Stimulated activated CD8-positive, alpha-beta memory T cell treated with anti-CD3 and anti-CD28 coated beads, Interleukin-4, amount 100 ng/mL, for 1 hour (primary cell): ENCODE measurements at regions not wholly inside any gene's neighbourhood (a gene's known extent, or its start where the extent isn't known, plus 50 kb on each side); places are given as distances from the start of the nearest gene placed in this dataset.

Experiments used
- DNase-seq, 2 donors: peaks; one replicate each; pipeline ENCODE4 v3.0.0-alpha.2; 2020; ENCODE audit warnings: low read depth in 2 of 2, low spot score in 1 of 2

- DNase-seq, result no peak
Measured at GRCh38 chr5:6910950-6911349, 197.7 kb downstream of the TENT4A start.

GRCh38 chr5:6914347-6914746 lies 201.1 kb downstream of the TENT4A start:
- DNase-seq, result no peak

DNA sequence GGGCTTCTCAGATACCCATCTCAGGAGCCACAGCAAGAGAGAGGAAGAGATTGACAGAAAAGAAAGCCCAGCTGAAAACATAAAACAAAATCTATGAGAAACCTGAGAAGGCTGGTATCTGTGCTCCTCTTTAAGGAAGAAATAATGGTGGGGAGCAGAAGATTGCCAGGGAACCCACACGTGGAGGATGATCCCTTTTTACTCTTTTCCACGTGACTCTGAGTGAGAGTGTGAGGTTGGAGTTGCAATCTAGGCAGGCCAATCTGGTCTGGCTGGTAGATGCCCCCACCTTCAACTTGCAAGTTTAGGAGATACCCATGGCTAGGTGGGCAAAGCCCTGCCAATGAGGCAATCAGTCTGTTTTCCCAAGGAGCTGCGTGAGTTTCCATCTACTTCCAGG lies 202.3 kb downstream of the TENT4A start:
- DNase-seq, result no peak

DNA sequence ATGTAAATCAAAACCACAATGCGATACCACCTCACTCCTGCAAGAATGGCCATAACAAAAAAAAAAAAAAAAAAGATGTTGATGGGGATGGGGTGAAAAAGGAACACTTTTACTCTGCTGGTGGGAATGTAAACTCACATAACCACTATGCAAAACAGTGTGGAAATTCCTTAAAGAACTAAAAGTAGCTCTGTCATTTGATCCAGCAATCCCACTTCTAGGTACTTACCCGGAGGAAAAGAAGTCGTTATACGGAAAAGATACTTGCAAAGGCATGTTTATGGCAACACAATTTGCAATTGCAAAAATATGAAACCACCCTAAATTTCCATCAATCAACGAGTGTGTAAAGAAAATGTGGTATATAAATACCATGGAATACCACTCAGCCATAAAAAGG lies 205.0 kb downstream of the TENT4A start:
- DNase-seq, result no peak

DNA sequence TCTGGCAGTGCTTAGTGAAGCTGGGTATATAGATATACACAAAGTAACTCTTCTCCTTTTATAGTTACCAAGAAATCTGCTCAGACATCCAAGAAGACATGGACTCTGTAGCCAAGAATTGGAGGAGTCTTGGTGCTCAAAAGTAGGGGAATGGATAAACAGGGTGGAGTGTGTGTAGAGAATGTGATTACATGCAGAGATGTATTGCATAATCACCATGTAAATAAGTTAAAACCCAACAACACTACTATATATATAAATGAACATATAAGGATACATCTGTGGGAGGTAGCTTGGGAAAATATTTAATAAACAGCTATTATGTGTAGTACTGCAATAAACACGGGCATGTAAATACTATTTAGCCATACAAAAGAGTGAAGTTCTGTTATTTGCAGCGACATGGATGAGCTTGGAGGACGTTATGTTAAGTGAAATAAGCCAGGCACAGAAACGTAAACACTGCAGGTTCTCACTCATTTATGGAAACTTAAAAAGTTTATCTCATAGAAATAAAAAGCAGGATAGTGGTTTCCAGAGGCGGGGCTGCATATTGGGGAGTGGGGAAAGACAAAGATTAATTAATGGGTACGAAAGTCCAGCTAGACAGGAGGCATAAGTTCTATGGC lies 207.5 kb downstream of the TENT4A start:
- no peak for DNase-seq

DNA sequence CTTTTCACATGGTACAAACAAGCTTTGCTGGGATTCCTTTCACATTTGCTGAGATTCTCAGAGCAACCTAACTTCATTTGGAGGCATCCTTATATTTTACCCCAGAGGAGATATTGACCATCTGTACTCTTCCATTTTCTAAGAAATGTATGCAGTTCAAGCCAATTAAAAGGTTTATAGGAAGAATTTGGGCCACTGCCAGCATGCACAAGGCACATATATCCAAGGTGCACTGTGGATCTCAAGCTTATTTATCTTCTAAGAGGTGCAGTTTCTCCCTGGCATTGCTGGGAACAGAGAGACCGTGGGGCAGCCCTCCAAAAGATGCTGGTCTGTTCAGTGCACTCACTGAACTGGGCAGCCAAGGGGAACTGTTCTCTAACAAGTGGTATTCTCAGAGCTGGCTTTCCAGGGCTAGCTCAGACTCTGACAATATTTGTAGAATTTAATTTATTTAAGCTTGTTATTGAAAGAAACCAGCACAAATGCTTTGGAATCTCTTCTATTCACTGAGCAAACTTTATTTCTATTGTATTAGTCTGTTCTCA lies 213.3 kb downstream of the TENT4A start:
- no peak for DNase-seq

DNA sequence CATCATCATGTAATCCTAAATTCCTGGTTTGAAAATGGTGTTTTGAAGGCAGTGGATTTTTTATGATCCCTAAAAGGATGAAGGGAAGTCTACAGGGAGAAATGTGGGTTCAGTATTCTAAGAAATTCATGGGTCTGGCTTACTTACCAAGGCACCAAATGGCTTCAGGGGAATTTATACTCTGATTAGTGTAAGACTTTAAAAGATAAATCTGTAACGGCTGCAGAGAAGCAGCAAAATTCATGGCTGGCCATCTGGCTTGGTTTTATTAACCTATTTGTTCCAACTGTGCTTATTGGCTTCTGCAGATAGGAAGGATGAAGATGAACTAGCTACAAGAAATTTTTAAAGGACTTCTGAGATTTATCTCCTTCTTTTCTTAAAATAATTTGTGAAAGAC lies 222.8 kb downstream of the TENT4A start:
- no peak for DNase-seq

- DNase-seq, result no peak
Measured at GRCh38 chr5:6937677-6938076, 224.4 kb downstream of the TENT4A start.

DNA sequence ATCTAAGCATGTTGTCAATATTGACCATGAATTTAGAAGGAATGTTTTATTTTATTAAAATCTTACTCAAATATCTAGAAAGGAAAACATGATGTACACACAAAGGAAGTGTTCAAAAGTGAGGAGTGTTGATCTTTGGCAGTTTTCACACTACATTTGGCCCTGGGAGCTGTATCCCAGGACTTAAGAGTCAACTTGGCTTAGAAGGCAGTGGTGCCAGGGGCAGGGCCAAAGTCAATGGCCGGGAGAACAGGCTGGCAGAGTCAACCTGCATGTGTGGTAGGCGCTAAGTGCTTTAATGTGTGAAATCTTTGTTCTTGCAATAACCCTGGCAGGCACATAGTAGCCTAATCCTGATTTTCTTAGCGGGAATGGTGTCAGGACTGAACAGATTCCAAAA lies 228.4 kb downstream of the TENT4A start:
- DNase-seq, result no peak

DNA sequence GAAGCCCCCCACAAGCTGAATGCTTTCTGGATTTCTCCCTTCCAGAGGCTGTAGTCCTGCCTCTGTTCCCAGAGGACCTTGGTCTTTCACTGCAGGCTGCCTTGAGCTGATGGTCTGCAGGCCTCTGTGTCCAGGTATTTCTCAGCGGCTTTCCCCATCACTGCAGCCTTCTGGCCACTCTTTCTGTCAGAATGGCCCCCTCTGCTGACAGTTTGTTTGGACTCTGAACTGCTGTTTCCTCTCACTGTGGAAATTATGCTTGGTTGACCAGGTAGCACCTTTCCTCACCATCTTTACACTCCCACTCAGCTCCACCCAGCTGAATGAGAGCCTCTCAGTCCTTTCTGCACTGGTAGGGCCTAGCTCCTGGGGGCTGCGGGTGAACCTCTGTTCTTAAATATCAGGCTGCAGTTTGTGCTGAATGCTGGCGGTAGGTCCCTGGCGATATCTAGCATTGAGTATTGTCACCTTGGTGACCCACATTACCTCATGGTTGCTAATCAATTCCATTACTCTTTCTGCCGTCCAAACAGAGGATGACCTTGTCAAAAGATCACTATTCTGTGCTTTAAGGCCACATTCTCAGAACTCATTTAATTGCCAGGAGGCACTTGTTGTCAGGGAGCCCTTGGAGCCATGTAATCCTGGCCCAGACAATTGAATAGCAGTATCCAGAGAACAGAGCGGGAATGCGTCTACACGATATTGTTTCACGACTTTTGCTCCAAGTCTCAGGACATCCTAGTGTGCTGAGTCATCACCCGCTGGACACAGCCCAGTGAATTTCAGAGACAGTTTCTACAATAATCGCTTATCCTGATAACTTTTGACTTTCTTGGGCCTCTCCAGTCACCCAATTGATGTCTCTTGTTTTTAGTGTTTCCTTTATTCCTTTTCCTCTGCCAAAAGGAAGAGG lies 230.2 kb downstream of the TENT4A start:
- no peak for DNase-seq

DNA sequence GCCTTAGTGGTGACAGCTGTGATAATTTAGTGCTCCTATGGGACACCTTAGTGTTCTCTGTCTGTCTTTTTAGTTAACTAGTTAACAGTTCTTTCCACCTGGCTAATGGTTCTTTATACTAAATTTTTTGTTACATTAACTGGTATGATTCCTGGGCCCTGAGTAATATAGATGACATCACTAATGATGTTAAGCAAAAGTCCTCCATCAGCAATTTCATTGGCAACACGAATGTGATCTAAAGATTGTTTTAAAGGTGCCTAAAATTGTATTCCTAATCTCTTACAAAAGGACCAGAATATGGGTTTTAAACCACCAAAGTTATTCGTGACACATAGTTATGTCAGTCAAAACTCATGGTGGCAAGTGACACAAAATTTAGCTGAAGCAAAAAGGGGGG lies 235.3 kb downstream of the TENT4A start:
- no peak for DNase-seq

- DNase-seq, result no peak
Measured at GRCh38 chr5:6949230-6949629, 236.0 kb downstream of the TENT4A start.

DNA sequence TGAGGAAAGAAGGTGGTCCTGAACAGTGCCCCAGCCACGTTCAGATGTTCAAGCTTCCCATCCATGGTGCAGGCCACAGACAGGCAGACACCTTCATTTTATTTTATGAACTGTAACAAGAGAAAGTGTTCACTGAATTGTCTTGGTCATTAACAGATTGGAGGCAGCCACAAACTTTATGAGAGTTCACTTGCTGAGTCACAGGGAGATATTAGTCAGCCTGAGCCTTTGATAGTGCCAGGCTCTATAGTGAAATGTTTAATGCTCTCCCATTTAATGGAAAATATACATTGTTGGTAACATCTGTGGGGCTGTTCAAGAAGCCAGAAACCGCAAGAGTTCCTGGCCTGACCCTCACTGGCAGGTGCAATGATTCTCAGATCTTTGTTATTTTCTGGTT lies 237.0 kb downstream of the TENT4A start:
- no peak for DNase-seq

- DNase-seq, result no peak
Measured at GRCh38 chr5:6950860-6951259, 237.6 kb downstream of the TENT4A start.

DNA sequence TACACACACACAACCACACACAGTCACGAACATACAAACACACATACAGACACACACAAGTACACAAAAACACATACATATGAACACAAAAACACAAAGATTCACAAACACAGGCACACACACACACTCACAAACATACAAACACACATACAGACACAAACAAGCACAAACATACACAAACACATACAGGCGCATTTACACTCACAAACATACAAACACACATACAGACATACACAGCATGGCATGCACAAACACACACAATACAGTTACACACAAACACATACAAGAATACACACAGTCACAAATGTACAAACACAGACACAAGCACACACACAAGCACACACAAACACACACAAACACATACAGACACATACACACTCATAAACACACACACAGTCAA lies 247.9 kb downstream of the TENT4A start:
- DNase-seq, result no peak

GRCh38 chr5:6961837-6962635 lies 248.8 kb downstream of the TENT4A start:
- no peak for DNase-seq

- no peak for DNase-seq
Measured at GRCh38 chr5:6976971-6977370, 263.7 kb downstream of the TENT4A start.

DNA sequence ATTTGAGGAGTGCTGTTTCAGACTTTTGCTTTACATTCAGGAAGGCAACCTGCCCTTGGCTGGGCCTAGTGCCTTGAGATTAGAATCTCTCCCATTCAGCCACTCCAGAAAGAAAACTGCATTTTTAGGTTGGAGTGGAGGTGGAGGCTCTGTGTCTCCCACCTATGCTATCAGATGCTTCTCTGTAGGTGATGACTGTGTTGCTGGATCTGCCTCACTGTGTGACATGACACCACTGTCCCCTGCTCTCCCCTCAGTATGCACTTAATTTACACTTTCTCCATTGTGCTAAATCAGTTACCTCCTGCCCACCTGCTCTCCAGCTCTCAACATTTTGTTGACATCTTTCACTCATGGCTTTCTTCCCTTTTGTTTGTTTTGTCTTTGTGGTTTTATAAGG lies 265.8 kb downstream of the TENT4A start:
- no peak for DNase-seq

DNA sequence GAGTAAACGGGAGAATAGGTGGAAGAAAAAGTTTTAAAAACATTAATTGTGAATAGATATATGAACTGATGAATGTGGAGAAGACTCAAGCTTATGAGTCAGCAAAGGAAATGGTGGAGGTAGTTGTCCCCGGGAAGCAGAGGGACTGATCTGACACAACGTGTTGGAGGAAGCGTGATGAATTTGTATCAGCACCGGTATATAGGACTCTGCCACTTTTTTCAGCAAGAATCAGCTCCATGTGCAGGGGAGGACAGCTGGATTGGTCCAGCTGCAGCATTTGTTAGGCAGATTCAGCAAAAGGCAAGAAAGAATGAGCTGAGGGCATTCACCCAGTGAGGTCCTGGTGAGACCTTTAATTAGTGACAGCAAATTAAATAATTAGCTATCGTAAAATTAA lies 276.0 kb downstream of the TENT4A start:
- DNase-seq, result no peak

DNA sequence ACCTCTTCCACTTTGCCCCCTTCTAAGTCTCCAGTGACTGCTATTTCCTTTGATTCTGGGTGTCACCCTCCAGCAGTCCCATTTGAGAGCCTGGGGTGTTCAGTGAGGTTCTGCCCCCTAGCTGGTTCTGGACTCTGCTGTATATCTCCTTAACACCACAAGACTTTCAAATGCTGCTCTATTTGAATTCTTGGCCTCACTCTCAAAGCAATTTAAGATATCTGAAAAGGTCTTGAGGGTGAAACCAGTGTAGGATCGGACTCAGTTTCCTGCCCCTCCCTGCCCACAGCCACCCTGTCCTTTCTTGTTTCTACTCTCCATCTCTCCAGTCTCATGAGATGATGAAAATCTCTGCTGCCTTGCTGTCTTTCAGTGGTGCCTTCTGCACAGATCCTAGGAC lies 280.9 kb downstream of the TENT4A start:
- no peak for DNase-seq

DNA sequence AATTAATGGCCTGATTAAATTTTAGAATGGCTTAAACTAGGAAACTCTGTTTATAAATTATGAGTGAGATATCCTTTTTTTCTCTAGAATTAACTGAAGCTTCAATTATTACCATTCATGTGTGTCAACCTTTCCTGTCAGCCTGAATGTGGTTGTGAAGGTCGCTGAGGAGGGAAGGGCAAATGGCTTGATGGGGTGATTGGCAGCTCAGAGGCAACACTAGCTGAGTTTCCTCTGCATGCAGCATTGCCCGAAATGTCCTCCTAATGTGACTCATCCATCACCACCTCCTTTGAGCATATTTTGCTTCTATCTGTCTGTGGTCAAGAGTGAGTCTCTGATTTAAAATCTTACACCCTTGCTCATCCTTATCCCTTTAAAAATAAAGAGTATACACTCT lies 281.9 kb downstream of the TENT4A start:
- no peak for DNase-seq

DNA sequence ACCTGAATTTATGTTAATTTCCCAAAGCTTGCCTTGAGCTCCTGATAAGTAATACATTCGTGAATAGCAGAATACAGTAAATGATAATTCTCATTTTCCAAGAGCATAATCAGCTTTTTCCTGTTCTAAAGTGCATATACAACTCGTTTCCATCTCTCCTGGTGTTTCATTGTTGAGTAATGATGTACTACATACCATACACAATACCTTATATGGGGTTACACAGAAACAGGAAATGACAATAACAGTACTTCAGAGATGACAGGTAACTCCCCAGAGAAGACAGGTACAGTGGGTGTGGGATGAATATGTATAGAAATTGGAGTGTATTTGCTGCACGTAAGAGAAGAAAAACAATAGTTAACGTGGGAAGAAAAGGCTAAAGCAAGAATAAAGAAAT lies 287.1 kb downstream of the TENT4A start:
- no peak for DNase-seq
